ENCODE measurements at regions not wholly inside any gene's neighbourhood (a gene's known extent, or its start where the extent isn't known, plus 50 kb on each side); places are given as distances from the start of the nearest gene placed in this dataset.

- TF ChIP-seq BCOR (IDR thresholded peaks at IDR 0.05), result peak; percentile 15; the same call in 1 of the 2 replicates
These were observed 636.6 kb downstream of the MID1IP1 start (continued) for GRCh38 chrX:39437670-39438441.

- no peak overlapping the region for H3K4me3 ChIP-seq
- no peak overlapping the region for H3K27ac ChIP-seq (ENCODE audit: extremely low read depth, low read depth, low read length)
- no peak overlapping the region for H2AFZ ChIP-seq (ENCODE audit: low read depth, low read length)
- intact Hi-C loops (cut with micrococcal nuclease), result no loop called here
- H3K4me2 ChIP-seq (ENCODE audit: insufficient read depth, low read length), result no peak overlapping the region
- no peaks in the 10 kb centered on the region for H3K27me3 ChIP-seq (ENCODE audit: control insufficient read depth in 2 of 2, insufficient read depth in 2 of 2, low read length in 2 of 2)
- no peak for DNase-seq (ENCODE audit: extremely low read depth in 1 of 4, low spot score in 3 of 4)
- no peak for ATAC-seq
- no peaks in the 10 kb centered on the region for H3K36me3 ChIP-seq (ENCODE audit: control insufficient read depth, insufficient read depth, low read length)
- no peaks in the 10 kb centered on the region for H3K9me3 ChIP-seq (replicated peaks; ENCODE audit: control insufficient read depth, insufficient read depth, low read depth, low read length)
- no peaks in the 10 kb centered on the region for H3K79me2 ChIP-seq (ENCODE audit: control insufficient read depth, insufficient read depth, low read length)
- H3K9ac ChIP-seq (ENCODE audit: insufficient read depth in 1 of 2, low read depth in 2 of 2, low read length in 2 of 2), result no peak overlapping the region
- 38% methylated on average over 8 of the region's 11 CpGs for WGBS (ENCODE audit: insufficient coverage, low coverage, missing lambda C conversion rate)
- BruUV-seq (replicated peaks), result no TSS peak
- peaks cover 7 to 15% of the 10 kb centered on the region in 2 experiments; a peak in 3 of 5 replicates for H3K4me1 ChIP-seq (replicated peaks in 1 of 2; ENCODE audit: control insufficient read depth in 2 of 2, insufficient read depth in 2 of 2, low read length in 2 of 2)
- in situ Hi-C loops (cut with MboI), result no loop called here
- POLR2A ChIA-PET, result no interaction called here
- H4K20me1 ChIP-seq (replicated peaks; ENCODE audit: control insufficient read depth, insufficient read depth, low read length), result no peaks in the 10 kb centered on the region
- FAIRE-seq, result no peak
- no peaks in the 10 kb centered on the region for H3K9me1 ChIP-seq (ENCODE audit: control insufficient read depth, insufficient read depth, low read length)
- CTCF ChIA-PET (ENCODE audit: low intra/inter-chr PET ratio), result no interaction called here
- no peak for TF ChIP-seq BRD4 (IDR thresholded peaks at IDR 0.05)
- no peak for TF ChIP-seq NCOA4 (IDR thresholded peaks at IDR 0.05; ENCODE audit: partially characterized antibody)
- TF ChIP-seq, protein P1, sequence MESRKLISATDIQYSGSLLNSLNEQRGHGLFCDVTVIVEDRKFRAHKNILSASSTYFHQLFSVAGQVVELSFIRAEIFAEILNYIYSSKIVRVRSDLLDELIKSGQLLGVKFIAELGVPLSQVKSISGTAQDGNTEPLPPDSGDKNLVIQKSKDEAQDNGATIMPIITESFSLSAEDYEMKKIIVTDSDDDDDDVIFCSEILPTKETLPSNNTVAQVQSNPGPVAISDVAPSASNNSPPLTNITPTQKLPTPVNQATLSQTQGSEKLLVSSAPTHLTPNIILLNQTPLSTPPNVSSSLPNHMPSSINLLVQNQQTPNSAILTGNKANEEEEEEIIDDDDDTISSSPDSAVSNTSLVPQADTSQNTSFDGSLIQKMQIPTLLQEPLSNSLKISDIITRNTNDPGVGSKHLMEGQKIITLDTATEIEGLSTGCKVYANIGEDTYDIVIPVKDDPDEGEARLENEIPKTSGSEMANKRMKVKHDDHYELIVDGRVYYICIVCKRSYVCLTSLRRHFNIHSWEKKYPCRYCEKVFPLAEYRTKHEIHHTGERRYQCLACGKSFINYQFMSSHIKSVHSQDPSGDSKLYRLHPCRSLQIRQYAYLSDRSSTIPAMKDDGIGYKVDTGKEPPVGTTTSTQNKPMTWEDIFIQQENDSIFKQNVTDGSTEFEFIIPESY (CRISPR knock-in tag; IDR thresholded peaks at IDR 0.05), result no peak
- no peak for TF ChIP-seq THRB (CRISPR knock-in tag; conservative IDR thresholded peaks at IDR 0.05)
- no peak for TF ChIP-seq ZSCAN29 (IDR thresholded peaks at IDR 0.05)
- TF ChIP-seq, protein P2, sequence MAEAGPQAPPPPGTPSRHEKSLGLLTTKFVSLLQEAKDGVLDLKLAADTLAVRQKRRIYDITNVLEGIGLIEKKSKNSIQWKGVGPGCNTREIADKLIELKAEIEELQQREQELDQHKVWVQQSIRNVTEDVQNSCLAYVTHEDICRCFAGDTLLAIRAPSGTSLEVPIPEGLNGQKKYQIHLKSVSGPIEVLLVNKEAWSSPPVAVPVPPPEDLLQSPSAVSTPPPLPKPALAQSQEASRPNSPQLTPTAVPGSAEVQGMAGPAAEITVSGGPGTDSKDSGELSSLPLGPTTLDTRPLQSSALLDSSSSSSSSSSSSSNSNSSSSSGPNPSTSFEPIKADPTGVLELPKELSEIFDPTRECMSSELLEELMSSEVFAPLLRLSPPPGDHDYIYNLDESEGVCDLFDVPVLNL (CRISPR knock-in tag; IDR thresholded peaks at IDR 0.05; ENCODE audit: low read depth), result no peak
- TF ChIP-seq NRF1 (conservative IDR thresholded peaks at IDR 0.05 in 1 of 2, IDR thresholded peaks at IDR 0.05 in 1 of 2), result no peak
- no peak for TF ChIP-seq RBM14 (IDR thresholded peaks at IDR 0.05; ENCODE audit: borderline replicate concordance, insufficient read depth, low read depth, low read length)
- TF ChIP-seq, protein P3, sequence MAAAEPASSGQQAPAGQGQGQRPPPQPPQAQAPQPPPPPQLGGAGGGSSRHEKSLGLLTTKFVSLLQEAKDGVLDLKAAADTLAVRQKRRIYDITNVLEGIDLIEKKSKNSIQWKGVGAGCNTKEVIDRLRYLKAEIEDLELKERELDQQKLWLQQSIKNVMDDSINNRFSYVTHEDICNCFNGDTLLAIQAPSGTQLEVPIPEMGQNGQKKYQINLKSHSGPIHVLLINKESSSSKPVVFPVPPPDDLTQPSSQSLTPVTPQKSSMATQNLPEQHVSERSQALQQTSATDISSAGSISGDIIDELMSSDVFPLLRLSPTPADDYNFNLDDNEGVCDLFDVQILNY (CRISPR knock-in tag; IDR thresholded peaks at IDR 0.05), result no peak
- TF ChIP-seq ZNF655 (CRISPR knock-in tag; IDR thresholded peaks at IDR 0.05), result no peak
These were observed 637.6 kb downstream of the MID1IP1 start for GRCh38 chrX:39438603-39439602.
